ENCODE measurements at regions not wholly inside any gene's neighbourhood (a gene's known extent, or its start where the extent isn't known, plus 50 kb on each side); places are given as distances from the start of the nearest gene placed in this dataset.

- TF ChIP-seq GTF2A2 (tag; IDR thresholded peaks at IDR 0.05) (no peak), E2F4 (CRISPR knock-in tag; IDR thresholded peaks at IDR 0.05; ENCODE audit: low read depth) (no peak)
Measured at GRCh38 chr6:103783329-103783728, 1076.4 kb downstream of the HACE1 start (continued).

GRCh38 chr6:103769431-103769830, 1090.3 kb downstream of the HACE1 start:
- Histone ChIP-seq H3K4me1 (replicated peaks in 1 of 2; ENCODE audit: control insufficient read depth in 2 of 2, insufficient read depth in 2 of 2, low read length in 2 of 2) (no peaks in the 10 kb centered on the region), H3K79me2 (ENCODE audit: control insufficient read depth, insufficient read depth, low read length) (no peaks in the 10 kb centered on the region), H2AFZ (ENCODE audit: low read depth, low read length) (no peak overlapping the region), H3K9ac (ENCODE audit: insufficient read depth in 1 of 2, low read depth in 2 of 2, low read length in 2 of 2) (no peak overlapping the region), H3K4me2 (ENCODE audit: insufficient read depth, low read length) (no peak overlapping the region), H3K9me3 (replicated peaks; ENCODE audit: control insufficient read depth, insufficient read depth, low read depth, low read length) (no peaks in the 10 kb centered on the region), H3K27ac (ENCODE audit: extremely low read depth, low read depth, low read length) (no peak overlapping the region), H3K4me3 (no peak overlapping the region), H3K27me3 (ENCODE audit: control insufficient read depth in 2 of 2, insufficient read depth in 2 of 2, low read length in 2 of 2) (no peaks in the 10 kb centered on the region), H4K20me1 (replicated peaks; ENCODE audit: control insufficient read depth, insufficient read depth, low read length) (no peaks in the 10 kb centered on the region), H3K9me1 (ENCODE audit: control insufficient read depth, insufficient read depth, low read length) (no peaks in the 10 kb centered on the region), H3K36me3 (ENCODE audit: control insufficient read depth, insufficient read depth, low read length) (no peaks in the 10 kb centered on the region)
- no TSS peak for BruUV-seq (replicated peaks)
- ChIA-PET POLR2A (no interaction called here), CTCF (ENCODE audit: low intra/inter-chr PET ratio) (no interaction called here)
- intact Hi-C loops (cut with micrococcal nuclease) (no loop called here), in situ Hi-C loops (cut with MboI) (no loop called here)
- DNase-seq (ENCODE audit: extremely low read depth in 1 of 4, low spot score in 3 of 4) (no peak), FAIRE-seq (no peak), ATAC-seq (no peak)
- TF ChIP-seq E2F5 (CRISPR knock-in tag; IDR thresholded peaks at IDR 0.05), result no peak
- no peak for TF ChIP-seq RB1 (IDR thresholded peaks at IDR 0.05; ENCODE audit: low read depth)
- no peak for TF ChIP-seq PRMT5 (CRISPR knock-in tag; IDR thresholded peaks at IDR 0.05)
- no peak for TF ChIP-seq STAT5B (CRISPR knock-in tag; IDR thresholded peaks at IDR 0.05)
- no peak for TF ChIP-seq NEUROD1 (IDR thresholded peaks at IDR 0.05; ENCODE audit: borderline replicate concordance, low read depth, low read length, partially characterized antibody)
- WGBS (ENCODE audit: insufficient coverage, low coverage, missing lambda C conversion rate), result 8% methylated on average over 1 of the region's 1 CpG
